Frontal cortex (tissue), 3 donors: ENCODE measurements at regions not wholly inside any gene's neighbourhood (a gene's known extent, or its start where the extent isn't known, plus 50 kb on each side); places are given as distances from the start of the nearest gene placed in this dataset.
"Not testable (repeated sequence)": the region's sequence is repeated elsewhere in the genome, so short reads cannot be mapped to it uniquely, and the experiment has no call there.

Source experiments
- DNase-seq, 2 donors: peaks; one replicate each; pipeline ENCODE4 v3.0.0; 2012; ENCODE audit warnings: low spot score in 2 of 2
- FAIRE-seq: peaks from 2 replicates; lab custom pipeline; 2012; peaks lifted over from hg19 to GRCh38; lab: Jason Lieb, UNC
- donor health status: control.
- donor health status: control.
- donor health status: control.

- no peak for FAIRE-seq
- no peak for DNase-seq
Measured at GRCh38 chr11:19631712-19632498, 80.7 kb upstream of the NAV2 start.

GRCh38 chr11:19628018-19628417 lies 84.6 kb upstream of the NAV2 start:
- FAIRE-seq = no peak
- no peak for DNase-seq

- no peak for FAIRE-seq
- no peak for DNase-seq
Measured at GRCh38 chr11:19627566-19627965, 85.1 kb upstream of the NAV2 start.

GRCh38 chr11:19625438-19625837 lies 87.2 kb upstream of the NAV2 start:
- FAIRE-seq = no peak
- no peak for DNase-seq

- FAIRE-seq = no peak
Measured at GRCh38 chr11:19617696-19618523, 94.7 kb upstream of the NAV2 start.

GRCh38 chr11:19615341-19616183 lies 97.1 kb upstream of the NAV2 start:
- no peak for DNase-seq
- FAIRE-seq = no peak

More at GRCh38 chr11:19617696-19618523, 94.7 kb upstream of the NAV2 start:
- DNase-seq = no peak

GRCh38 chr11:19614370-19614940 lies 98.2 kb upstream of the NAV2 start:
- FAIRE-seq (no peak), DNase-seq (peak in 1 of 2 donors; percentile 17)

GRCh38 chr11:19612025-19612424 lies 100.6 kb upstream of the NAV2 start:
- not testable (repeated sequence) for FAIRE-seq, DNase-seq

- DNase-seq (no peak), FAIRE-seq (no peak)
Measured at GRCh38 chr11:19607656-19608360, 104.8 kb upstream of the NAV2 start.

- no peak for FAIRE-seq
- DNase-seq = no peak
Measured at GRCh38 chr11:19606856-19607655, 105.6 kb upstream of the NAV2 start.

GRCh38 chr11:19605520-19606371 lies 106.9 kb upstream of the NAV2 start:
- DNase-seq = no peak

GRCh38 chr11:19604679-19605375 lies 107.8 kb upstream of the NAV2 start:
- DNase-seq (no peak), FAIRE-seq (no peak)

More at GRCh38 chr11:19605520-19606371, 106.9 kb upstream of the NAV2 start:
- FAIRE-seq = no peak

GRCh38 chr11:19603771-19604170 lies 108.9 kb upstream of the NAV2 start:
- FAIRE-seq (no peak), DNase-seq (no peak)

- DNase-seq = no peak
Measured at GRCh38 chr11:19602891-19603290, 109.7 kb upstream of the NAV2 start.

GRCh38 chr11:19602406-19602805 lies 110.2 kb upstream of the NAV2 start:
- DNase-seq (no peak), FAIRE-seq (no peak)

More at GRCh38 chr11:19602891-19603290, 109.7 kb upstream of the NAV2 start:
- no peak for FAIRE-seq

- no peak for FAIRE-seq
- no peak for DNase-seq
Measured at GRCh38 chr11:19601235-19601634, 111.4 kb upstream of the NAV2 start.

GRCh38 chr11:19599681-19600080 lies 113.0 kb upstream of the NAV2 start:
- FAIRE-seq = no peak
- no peak for DNase-seq
